NCI-H748 (cell line): ENCODE measurements at regions not wholly inside any gene's neighbourhood (a gene's known extent, or its start where the extent isn't known, plus 50 kb on each side); places are given as distances from the start of the nearest gene placed in this dataset.
A peak's percentile ranks its signal among the peaks of the same experiment; 100 is the strongest.
"Not testable (repeated sequence)": the region's sequence is repeated elsewhere in the genome, so short reads cannot be mapped to it uniquely, and the experiment has no call there.

Experiments
- DNase-seq: peaks from one replicate; lab custom pipeline; 2025; ENCODE audit not compliant: unreplicated experiment; lab: John Stamatoyannopoulos, UW

DNA sequence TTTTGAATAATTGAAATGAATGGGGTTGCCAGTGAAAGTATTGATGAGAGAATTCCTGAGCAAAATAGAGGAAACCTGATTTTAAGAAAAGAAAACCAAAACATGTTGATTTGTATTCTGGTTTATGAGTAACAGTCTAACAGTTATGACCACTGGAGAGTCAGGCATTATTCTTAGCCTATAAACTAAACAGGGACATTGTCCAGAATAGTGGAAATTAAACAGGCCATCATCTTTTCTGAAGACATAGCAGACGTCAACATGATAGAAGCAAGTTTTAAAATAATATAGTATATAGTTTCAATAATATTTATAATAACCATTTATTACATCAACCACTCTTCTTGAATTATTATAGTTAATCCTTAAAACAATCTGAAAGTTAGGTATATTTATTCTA, 178.3 kb upstream of the MPDZ start:
- no peak for DNase-seq

DNA sequence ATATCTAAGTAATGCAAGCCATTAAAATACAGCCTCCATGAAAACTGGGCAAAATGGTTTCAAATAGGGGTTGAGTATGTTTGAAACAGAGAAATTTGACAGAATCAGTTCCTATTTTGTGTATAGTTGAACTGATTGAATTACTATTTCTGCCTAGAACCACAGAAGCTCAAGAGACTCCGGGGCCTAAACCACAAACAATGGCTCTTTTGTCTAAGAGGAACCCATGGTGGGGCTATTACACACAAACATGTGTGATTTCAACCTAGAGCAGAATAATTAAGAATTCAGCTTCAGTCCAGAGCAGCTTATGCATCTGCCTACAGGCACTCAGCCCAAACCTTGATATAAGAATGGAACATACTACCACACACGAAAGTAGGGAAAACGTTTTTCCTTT, 171.2 kb upstream of the MPDZ start:
- peak; percentile 83 for DNase-seq

DNA sequence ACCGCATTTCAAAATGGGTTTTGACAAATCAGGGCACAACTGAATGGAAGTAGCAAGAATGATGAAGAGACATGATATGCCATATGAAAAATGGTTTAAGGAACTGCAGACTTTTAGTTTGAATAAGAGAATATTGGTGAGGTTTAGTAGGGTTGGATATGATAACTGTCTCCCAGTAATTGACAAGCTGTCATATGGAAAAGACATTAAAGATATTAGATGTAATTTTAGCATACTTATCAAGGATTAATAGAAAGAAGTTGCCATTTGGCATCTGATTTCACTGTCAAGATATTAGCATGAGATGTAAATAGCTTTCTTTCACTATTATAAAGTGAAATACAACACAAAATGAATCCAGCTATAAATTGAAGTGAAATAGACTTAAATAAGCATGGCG, 169.0 kb upstream of the MPDZ start:
- DNase-seq: no peak

DNA sequence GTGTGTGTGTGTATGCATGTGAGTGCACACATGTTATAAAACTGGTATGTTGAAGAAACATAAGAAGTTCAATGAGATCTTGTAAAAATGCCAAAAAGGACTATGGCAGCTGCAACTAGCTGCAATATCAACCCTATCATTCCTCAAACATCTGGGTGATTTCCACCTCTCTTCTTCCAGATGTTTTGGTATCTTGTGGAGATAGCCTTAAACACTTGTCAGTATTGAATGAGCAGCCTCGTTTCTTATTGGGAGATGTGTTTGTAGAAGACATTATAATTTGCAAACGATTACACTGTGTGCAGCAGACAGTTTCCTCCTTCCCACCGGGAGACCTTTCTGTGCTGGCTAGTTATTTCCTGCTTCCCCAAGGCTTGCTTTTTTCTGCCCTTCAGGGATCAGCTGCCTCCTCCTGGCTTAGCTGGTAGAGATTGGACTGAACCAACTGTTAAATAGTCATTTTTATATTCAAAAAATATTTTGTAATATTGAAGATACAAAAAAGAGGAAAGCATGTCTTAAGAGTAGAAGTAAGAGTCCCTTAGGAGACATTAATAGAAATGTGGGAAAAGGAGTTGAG, 168.4 kb upstream of the MPDZ start:
- DNase-seq: peak; percentile 64

DNA sequence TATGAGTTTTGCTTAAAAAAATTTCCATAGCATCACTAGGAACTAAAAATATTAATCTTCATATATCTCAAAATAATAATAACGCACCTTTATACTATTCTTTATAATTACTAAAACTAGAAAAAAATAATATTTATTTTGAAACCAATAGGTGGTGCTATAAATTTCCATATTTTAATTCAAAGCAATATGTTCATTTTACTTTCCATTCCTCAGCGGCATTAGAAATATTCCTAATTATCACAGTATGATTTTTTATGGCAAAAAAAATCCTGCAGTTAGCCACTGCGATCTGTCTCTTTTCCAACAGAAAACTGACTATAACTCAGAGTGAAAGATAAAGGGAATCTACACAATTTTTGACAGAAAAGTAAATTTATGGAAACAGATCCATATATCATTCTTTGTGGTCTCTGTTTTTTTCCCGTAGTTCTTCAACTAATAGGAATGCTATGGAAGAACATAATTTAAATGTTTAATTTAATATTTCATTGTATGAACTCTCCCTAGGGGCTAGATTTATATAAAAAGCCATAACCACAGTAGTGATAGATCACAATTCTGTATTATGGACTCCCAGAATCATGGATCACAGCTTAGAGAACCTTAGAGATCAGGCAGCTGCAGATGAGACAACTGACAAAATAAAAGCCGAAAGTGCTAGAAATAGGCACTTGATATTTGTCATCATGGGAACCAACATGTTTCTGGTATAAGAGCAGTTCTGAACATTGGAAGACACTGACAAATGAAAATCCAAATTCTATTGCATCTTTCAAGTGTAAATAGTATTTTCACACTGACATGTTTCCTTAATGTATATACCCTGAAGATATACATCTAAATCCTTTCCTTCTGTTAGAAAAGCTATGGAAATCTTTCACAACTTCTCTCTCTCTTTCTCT, 167.7 kb upstream of the MPDZ start:
- DNase-seq: no peak

DNA sequence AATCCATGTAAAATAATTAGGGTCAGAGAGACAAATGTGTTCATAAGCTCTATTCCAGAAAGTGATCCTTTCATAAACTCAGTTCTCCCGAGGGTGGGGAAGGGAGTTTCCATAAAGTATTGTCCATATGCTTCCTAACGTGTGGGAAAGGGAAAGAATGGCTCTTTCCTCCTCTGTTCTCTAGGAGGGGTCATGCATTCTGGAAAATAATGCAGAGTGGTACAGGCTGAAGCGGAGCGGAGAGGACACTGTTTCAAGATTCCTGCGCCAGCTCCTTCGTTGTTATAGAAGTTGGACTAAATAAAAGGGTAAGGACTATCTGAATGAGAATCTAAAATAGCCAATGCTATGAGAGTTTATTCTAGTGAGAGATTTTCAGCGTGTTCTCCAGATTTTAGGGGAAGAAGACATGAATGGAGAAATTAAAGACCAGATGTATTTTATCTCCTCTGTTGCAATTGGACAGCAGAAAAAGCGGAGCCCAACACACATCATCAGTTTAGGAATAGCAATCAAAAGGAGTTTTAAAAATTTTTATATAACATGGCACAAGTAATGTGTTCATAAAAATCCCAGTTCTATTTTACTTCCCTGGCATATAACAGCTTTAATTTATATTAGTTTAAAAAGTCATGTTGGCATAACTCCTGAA, 166.9 kb upstream of the MPDZ start:
- no peak for DNase-seq

DNA sequence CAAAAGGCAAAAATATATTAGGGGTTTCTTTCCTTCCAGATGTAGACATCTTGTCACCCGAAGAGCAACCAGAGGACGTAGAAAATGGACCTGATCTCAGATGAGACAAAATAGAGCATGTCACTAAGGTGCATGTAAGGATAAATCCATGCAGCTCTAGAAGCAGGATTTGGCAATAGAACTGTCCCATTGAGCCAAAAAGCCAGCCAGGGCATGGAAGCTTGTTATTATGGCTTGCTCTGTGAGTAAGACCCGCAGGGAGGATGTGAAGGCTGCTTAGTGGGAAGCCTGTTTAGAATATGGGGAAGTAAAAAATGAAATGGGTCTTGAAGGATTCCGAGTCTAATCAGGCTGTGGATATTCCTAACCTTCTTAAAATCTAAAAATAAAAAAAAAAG, 165.6 kb upstream of the MPDZ start:
- DNase-seq: peak; percentile 67

DNA sequence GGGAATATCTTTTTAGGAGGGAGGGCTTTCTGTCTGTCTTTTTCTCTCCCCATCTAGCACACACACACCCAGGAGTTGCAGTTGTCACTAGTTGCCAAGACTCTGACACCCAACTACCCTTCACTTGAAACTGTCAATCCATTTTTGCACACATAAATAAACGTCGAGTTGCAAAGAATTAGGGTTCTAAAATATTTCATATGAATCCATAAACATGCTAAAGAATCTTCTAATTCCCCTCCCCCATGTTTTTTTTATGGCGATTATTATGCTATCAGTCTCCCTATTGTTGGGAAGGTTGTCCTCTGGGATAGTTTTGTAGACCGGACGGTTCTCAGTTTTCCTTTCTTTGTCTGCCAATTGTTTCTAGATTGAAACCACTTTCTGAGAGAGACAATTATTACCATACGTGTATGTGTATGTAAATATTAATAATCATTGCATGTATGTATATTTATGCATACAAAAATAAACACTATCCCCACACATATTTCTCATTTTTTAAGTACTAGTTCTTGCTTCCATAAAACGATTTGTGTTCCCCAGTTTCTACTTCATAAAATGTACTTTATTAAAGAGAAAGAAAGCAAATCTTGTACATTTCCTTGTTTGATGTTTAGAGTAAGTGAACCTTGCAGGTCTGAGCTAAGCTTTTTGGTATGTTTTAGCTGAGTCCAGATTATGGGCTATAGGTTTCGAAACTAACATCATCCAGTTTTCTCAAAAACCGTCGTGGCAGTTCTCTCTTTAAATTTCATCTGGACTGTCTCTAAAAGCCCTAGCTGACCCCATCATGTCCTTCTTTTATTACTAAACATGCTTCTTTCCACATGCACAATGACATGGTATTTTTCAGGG, 165.0 kb upstream of the MPDZ start:
- DNase-seq: peak; percentile 41

DNA sequence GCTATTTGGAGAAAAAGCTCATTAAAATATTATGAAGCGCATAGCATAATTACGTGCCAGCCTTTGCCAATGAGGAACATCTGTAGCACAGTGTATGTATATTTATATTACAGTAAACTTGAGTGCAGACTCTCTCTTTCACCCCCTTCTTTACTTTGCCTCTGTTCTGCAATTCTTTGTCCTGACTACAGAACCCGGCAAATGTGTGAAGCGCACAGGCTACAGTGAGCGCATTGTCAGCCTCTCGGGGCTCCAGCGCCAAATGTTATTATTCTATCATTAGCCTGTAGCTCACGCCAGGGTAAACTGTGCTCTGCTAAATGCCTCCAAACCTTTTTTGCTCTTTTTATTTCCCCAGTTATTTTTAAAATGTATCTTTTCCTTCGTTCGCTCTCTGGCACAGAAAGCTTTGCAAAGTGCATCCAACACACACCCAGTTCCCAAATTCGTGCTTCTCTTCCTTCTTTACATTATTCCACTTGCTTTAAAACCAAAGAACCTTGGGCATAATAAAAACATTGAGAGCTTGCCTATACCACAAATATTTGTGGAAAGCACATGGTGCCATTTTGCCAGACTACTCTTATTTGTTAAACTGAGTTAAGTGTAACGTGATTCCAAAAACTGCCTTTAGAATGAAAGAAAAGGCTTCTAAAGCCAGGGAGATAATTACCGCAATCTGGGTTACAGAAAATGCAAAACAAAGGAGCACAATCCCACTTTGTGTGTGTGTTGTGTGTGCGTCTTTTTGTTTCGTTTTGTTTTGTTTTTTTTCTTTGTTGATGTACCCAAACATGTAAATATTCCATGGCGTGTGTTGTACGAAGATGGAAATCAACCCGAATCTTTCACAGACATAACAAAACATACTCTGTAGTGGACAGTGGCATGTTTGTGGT, 164.1 kb upstream of the MPDZ start:
- peak; percentile 97 for DNase-seq

DNA sequence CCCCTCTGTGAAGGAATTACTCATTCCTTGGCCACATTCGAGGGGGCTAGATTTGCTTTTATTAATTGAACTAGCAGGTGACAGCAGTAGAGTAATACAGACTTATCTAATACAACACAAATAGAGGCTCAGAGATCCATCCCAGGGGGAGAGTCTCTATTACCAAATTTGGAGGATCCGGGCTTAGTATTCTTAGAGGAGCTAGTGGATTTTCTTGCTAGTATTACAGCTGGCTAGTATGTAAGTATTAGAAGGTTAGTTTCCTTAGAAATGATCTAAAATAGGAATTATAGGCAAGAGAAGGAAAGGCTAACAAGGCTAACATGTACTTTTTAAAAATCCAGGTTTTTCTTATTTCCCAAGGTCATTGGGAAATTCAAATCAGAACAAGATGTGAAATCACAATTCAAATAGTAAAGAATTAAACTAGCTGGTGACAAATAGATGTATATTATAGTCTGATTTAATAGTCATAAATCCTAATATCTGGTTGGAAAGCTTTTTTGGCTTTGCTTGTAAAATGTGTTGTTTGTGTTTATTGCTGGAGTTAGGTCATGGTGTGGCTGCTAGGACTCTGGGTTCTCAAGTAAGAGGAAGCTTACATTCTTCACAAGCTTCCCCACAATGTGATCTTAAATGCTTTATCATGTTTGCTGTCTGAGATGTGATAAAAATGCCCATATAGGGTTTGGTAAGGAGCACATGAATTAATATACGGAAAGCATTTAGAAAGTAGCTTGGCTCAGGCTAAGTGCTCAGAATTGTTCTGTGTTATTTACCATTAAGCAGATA, 160.4 kb upstream of the MPDZ start:
- DNase-seq: no peak

DNA sequence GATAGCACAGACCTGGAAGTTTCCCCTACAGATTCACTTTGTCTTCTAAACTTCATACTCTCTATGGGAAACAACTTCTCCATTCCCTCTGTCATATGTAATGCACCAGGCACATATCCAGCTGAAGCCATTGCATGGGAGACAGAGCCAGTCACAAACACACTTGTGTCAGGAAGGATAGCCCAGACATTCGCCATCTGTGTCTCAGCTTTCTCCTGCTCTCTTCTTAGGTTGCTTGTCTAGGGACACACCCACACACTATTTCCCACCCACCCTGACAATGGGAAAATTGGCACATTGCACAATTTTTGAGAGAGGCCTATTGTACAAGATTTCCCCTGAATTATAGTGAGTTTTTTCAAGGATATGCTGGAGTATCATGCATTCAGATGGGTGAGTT, 158.4 kb upstream of the MPDZ start:
- peak; percentile 23 for DNase-seq

DNA sequence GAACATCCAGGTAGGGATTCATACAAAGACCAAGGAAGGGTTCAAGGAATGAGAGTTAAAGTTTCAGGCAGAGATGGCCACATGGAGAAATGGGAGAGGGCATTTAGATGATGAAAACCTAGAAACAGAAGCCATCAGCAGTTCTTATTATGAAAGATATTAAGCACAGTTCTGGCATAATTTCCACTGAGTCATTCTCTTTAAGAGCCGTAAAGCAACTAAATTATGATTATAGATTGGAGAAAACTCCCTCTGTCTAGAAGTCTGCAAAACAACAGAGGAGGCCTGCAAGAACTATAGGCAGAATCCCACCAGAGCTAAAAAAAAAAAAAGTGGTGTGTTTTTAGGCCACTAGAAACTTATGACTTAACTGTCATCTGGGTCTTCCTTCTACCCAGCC, 157.1 kb upstream of the MPDZ start:
- no peak for DNase-seq

DNA sequence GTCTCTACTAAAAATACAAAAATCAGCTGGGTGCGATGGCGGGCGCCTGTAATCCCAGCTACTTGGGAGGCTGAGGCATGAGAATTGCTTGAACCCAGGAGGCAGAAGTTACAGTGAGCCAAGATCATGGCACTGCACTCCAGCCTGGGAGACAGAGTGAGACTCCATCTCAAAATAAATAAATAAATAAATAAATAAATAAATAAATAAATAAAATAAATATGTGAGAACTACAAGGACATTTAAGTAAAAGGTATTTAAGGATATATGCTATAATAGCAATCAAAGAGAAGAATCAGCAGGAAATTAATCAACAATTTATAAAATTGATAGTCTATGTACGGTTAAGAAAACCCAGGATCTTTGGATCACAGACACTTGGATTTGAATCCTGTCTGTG, 154.0 kb upstream of the MPDZ start:
- not testable (repeated sequence) for DNase-seq

DNA sequence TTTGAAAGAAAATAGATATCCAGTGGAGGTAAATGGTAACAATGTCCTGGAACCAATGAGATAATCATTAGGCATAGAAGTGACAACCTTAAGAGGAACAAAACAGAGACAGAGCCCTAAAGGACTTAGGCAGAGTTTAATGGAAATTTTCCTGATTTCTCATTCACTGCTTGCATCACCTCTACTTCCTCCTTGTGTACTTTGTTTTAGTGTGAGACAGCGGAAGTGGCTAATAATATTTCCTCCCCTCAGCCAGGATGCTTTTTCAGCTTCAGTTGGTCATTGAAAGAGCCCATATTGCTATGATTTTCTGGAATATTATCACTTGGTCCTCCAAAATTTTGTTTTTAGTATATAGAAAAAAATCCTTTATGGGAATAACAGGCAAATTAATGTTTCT, 153.4 kb upstream of the MPDZ start:
- DNase-seq: peak; percentile 19

DNA sequence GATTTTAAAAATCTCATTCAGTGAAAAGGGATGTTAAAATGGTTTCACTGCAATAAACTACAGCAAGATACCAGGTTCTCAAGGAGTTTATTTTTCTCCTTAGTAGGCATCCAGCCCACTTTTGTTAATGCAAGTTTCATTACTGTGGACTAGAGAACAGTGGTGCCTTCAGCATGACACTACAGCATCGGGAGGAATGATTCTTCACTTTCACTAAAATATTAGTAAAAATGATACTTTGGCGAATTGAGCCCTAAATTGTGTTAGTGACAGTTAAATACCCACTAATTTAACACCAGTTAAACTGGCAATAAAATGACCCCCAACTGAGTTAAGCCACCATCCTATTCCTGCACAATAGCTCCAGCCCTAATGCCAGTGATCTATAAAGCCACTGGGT, 152.2 kb upstream of the MPDZ start:
- peak; percentile 59 for DNase-seq

DNA sequence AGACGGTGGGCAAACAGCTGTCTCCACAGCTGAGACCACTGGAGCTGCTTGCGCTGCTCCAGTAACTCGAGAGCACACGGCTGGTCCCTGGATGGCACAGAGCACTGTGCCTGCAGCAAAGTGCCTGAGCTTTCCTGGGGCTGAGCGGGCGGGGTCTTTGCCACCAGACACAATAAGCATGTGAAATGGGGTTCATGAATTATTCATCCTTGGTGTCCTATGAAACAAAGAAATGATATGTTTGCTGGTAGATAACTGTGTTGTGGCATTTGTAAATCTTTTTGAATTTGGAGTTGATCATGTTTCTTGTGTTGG, 151.7 kb upstream of the MPDZ start:
- DNase-seq: peak; percentile 84

DNA sequence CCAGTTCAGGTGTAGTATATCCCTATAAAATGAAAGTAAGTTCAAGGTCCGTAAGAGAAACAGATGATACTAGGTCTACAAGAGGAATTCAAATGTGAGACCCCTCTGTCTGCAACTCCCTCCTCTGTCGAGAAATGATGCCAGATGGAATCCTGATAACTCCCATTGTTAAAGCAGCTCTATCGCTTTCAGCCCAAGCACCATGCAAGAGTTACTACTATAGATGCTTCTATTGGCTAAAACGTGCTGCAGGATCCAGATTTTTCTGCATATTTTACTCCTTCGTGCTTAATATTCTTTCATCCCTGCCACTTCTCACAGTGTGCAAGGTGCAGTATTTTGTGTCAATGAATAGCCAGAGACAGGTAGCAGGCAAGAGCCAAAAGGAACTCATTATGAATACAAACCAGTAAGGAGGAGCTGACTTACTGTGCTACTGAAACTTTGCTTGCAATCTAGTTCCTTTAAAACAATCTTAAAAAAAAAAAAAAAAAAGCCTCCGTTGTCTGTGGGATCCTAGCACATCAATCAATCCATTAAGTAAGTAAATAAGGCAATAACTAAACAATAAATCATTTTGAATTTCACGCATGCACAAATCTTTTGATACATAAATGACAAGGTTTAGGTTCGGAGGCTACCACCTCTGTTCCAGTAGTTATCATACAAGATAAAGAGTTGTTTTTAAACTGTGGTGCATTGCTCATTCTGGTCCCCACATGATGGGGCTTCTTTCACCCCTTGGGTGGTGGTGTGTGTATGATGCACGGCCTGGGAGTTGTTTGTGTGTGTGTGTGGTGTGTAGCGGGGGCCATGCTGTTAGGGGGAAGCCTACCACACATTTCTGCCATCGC, 151.1 kb upstream of the MPDZ start:
- DNase-seq: peak; percentile 70

DNA sequence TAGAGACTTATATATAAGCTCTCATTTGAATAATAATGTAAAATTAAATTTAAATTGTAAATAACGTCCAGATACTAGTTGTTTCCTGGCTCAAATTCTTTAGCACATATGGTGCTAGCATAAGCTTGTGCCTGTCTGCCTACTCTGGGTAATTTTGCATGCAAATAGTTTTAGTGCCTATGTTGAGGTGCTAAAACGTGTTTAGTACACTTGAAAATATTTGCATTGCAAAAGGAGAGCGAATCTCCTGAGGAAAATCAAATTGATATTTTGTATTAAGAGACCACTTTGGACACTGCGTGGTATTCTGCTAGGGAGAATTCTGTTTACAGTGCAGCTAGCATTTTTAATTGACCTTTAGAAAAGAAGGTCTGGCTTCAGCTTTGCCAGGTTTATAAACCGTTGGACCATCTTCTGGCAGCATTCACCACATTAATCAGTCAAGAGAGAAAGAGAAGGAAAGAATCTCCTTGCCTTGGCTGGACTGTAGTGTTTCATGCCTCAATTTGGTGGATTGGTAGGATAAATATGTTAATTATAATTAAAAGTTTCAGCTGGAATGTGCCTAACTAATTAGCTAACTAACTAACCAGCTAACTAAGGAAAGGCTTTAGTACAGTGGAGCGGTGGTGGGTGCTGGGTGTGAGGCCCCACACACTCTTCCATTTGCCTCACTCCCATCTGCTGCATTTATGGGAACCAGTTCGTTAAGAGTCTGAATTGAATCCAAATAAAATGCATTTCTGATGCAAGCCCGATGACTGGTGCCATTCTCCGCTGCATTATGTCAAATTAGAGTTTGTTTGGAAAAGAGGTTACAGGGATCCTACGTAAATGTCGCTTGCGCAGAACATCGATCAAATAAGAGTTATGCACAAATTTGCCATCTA, 150.1 kb upstream of the MPDZ start:
- DNase-seq: peak; percentile 53
